ENCODE measurements at regions not wholly inside any gene's neighbourhood (a gene's known extent, or its start where the extent isn't known, plus 50 kb on each side); places are given as distances from the start of the nearest gene placed in this dataset.

- CTCF ChIA-PET, result no interaction called here
These were observed 260.2 kb upstream of the NAALADL2 start for GRCh38 chr3:174598885-174599439.

GRCh38 chr3:174613173-174613572 lies 246.0 kb upstream of the NAALADL2 start:
- DNase-seq, result no peak
- no peaks in the 10 kb centered on the region for H4K20me1 ChIP-seq (ENCODE audit: insufficient read depth)
- 100% methylated on average over 1 of the region's 1 CpG for WGBS (ENCODE audit: low lambda C conversion rate)
- no peaks in the 10 kb centered on the region for H3K9me2 ChIP-seq
- no peak overlapping the region for H3K27ac ChIP-seq (ENCODE audit: low read depth in 2 of 2, low read length in 1 of 2)
- H3K27me3 ChIP-seq (ENCODE audit: insufficient read depth), result no peaks in the 10 kb centered on the region
- H3K79me2 ChIP-seq (ENCODE audit: insufficient read depth), result no peaks in the 10 kb centered on the region
- H3K4me1 ChIP-seq (ENCODE audit: control insufficient read depth in 1 of 2, insufficient read depth in 2 of 2, low read depth in 1 of 2, low read length in 1 of 2), result no peaks in the 10 kb centered on the region; a peak in 1 of 4 replicates
- no peaks in the 10 kb centered on the region for H3F3A ChIP-seq (replicated peaks; ENCODE audit: insufficient read depth)
- no peak overlapping the region for H3K4me3 ChIP-seq (ENCODE audit: low read depth in 2 of 2, low read length in 1 of 2)
- no peaks in the 10 kb centered on the region for H3K36me3 ChIP-seq (replicated peaks in 1 of 2; ENCODE audit: control insufficient read depth in 1 of 2, insufficient read depth in 2 of 2, low read length in 1 of 2)
- CTCF ChIA-PET, result interaction anchor here (1.3 kb wide), 2 partner anchors 18 to 26 kb away, joined by 4 read pairs; no protein-coding TSS in a partner anchor
- POLR2A ChIA-PET, result no interaction called here
- H3K9ac ChIP-seq, result no peak overlapping the region
- no peak for TF ChIP-seq EZH2phosphoT487 (IDR thresholded peaks at IDR 0.05; ENCODE audit: borderline replicate concordance, low read depth)
- no peak for TF ChIP-seq IRF3 (IDR thresholded peaks at IDR 0.05; ENCODE audit: low read depth, low read length)
- no peak for TF ChIP-seq REST (IDR thresholded peaks at IDR 0.05; ENCODE audit: low read depth, low read length)
- no peak for TF ChIP-seq SIN3A (IDR thresholded peaks at IDR 0.05; ENCODE audit: borderline replicate concordance, low read depth, low read length)
- H3K4me2 ChIP-seq, result no peak overlapping the region
- H2AFZ ChIP-seq (ENCODE audit: low read depth), result no peak overlapping the region
- no peaks in the 10 kb centered on the region for H3K9me3 ChIP-seq

More at GRCh38 chr3:174598885-174599439, 260.2 kb upstream of the NAALADL2 start:
- Histone ChIP-seq H3K4me2 (no peak overlapping the region), H3K36me3 (replicated peaks in 1 of 2; ENCODE audit: control insufficient read depth in 1 of 2, insufficient read depth in 2 of 2, low read length in 1 of 2) (no peaks in the 10 kb centered on the region), H3F3A (replicated peaks; ENCODE audit: insufficient read depth) (peaks cover 3% of the 10 kb centered on the region), H3K9me3 (no peaks in the 10 kb centered on the region), H3K4me3 (ENCODE audit: low read depth in 2 of 2, low read length in 1 of 2) (no peak overlapping the region), H3K9ac (no peak overlapping the region), H3K27me3 (ENCODE audit: insufficient read depth) (no peaks in the 10 kb centered on the region), H2AFZ (ENCODE audit: low read depth) (no peak overlapping the region), H3K27ac (ENCODE audit: low read depth in 2 of 2, low read length in 1 of 2) (no peak overlapping the region), H3K9me2 (no peaks in the 10 kb centered on the region), H3K4me1 (ENCODE audit: control insufficient read depth in 1 of 2, insufficient read depth in 2 of 2, low read depth in 1 of 2, low read length in 1 of 2) (no peaks in the 10 kb centered on the region), H4K20me1 (ENCODE audit: insufficient read depth) (no peaks in the 10 kb centered on the region), H3K79me2 (ENCODE audit: insufficient read depth) (no peaks in the 10 kb centered on the region)
- DNase-seq, result no peak
- TF ChIP-seq RFX5 (IDR thresholded peaks at IDR 0.05; ENCODE audit: low read length) (no peak), YY1 (IDR thresholded peaks at IDR 0.05; ENCODE audit: low read depth) (no peak), NFIC (IDR thresholded peaks at IDR 0.05; ENCODE audit: borderline replicate concordance) (no peak)
- WGBS (ENCODE audit: low lambda C conversion rate), result 73% methylated on average over 4 of the region's 4 CpGs
- POLR2A ChIA-PET, result no interaction called here
